ENCODE measurements at regions not wholly inside any gene's neighbourhood (a gene's known extent, or its start where the extent isn't known, plus 50 kb on each side); places are given as distances from the start of the nearest gene placed in this dataset.
"Not testable (repeated sequence)": the region's sequence is repeated elsewhere in the genome, so short reads cannot be mapped to it uniquely, and the experiment has no call there.

DNA sequence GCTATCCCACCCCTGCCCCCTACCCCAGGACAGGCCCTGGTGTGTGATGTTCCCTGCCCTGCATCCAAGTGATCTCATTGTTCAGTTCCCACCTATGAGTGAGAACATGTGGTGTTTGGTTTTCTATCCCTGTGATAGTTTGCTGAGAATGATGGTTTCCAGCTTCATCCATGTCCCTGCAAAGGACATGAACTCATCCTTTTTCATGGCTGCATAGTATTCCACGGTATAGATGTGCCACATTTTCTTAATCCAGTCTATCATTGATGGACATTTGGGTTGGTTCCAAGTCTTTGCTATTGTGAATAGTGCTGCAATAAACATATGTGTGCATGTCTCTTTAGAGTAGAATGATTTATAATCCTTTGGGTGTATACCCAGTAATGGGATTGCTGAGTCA lies 326.9 kb upstream of the SPAG17 start:
- H3K27me3 Mint-ChIP-seq; H3K4me3 Mint-ChIP-seq; H3K36me3 Mint-ChIP-seq (ENCODE audit: insufficient read depth); H3K27ac Mint-ChIP-seq (ENCODE audit: low read depth); ATAC-seq (replicated peaks; ENCODE audit: extremely low read depth, poor library complexity, severe bottlenecking); DNase-seq (ENCODE audit: low spot score in 2 of 2); H3K4me1 Mint-ChIP-seq: not testable (repeated sequence)
- H3K9me3 Mint-ChIP-seq: peaks cover 15% of the 10 kb centered on the region

DNA sequence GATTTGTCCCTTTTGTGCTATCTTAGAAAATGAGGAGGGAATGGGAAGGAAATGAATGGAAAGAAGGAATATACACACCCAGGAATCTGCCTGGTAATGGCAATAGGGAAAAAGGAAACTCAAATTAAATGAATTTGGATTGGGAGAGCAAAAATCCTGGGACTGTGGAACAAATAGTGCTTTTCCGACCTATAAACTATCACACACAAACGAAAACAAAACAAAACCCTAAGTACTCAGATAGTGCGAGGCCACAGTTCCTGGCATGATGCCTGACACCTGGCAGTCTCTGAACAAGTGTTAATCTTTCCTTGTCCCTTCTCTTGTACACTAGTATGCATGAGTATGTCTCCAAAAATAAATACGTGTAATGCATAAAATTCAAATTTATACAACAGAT lies 319.8 kb upstream of the SPAG17 start:
- ATAC-seq (replicated peaks; ENCODE audit: extremely low read depth, poor library complexity, severe bottlenecking) (no peak), DNase-seq (ENCODE audit: low spot score in 2 of 2) (no peak)
- Mint-ChIP-seq H3K27me3 (no peaks in the 10 kb centered on the region), H3K9me3 (peaks cover 10% of the 10 kb centered on the region), H3K27ac (ENCODE audit: low read depth) (no peak overlapping the region), H3K36me3 (ENCODE audit: insufficient read depth) (no peaks in the 10 kb centered on the region), H3K4me1 (no peaks in the 10 kb centered on the region), H3K4me3 (no peak overlapping the region)

DNA sequence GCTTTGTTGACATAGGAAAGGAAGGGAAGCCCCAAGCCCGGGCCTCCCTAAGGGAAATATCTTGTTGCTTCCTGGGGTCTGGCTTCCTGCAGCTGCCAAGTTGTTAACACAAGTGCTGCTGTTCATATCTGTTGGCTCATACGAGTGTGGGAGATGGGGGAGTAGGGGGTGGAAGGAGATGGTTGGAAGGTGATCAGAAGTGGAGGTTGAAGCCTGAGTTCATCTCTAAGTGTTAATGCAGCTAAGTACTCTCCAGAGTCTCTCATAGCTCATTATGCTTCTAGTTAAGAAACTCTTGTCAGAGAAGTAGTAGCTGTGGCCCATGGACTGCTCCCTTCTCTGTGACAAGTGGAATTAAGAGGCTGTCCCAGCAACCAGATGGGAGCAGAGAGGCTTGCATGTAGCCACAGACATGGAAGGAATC lies 319.2 kb upstream of the SPAG17 start:
- no peak overlapping the region for H3K27ac Mint-ChIP-seq (ENCODE audit: low read depth)
- H3K27me3 Mint-ChIP-seq: no peaks in the 10 kb centered on the region
- ATAC-seq (replicated peaks; ENCODE audit: extremely low read depth, poor library complexity, severe bottlenecking) (no peak), DNase-seq (ENCODE audit: low spot score in 2 of 2) (no peak)
- H3K4me1 Mint-ChIP-seq: no peaks in the 10 kb centered on the region
- no peak overlapping the region for H3K4me3 Mint-ChIP-seq
- H3K36me3 Mint-ChIP-seq (ENCODE audit: insufficient read depth): no peaks in the 10 kb centered on the region
- H3K9me3 Mint-ChIP-seq: peaks cover 10% of the 10 kb centered on the region

DNA sequence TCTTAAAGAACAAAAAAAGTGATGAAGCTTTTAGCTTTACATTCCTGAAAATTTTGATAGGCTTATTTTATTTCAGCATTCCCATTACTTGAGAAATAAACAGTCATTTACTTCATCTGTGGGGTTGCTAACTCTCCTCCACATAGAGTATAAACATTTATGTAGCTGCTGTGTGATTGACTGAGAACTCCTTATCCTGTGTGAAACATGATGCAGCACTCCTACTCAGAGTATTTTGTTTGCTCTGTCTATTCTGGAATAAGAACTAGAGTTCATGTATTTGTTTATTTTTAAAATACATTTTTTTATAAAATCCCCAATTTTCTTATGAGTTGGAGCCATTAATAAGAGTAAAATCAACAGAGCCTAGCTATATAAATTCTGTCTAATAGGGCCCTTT lies 318.7 kb upstream of the SPAG17 start:
- ATAC-seq (replicated peaks; ENCODE audit: extremely low read depth, poor library complexity, severe bottlenecking) (no peak), DNase-seq (ENCODE audit: low spot score in 2 of 2) (no peak)
- Mint-ChIP-seq H3K27ac (ENCODE audit: low read depth) (no peak overlapping the region), H3K27me3 (no peaks in the 10 kb centered on the region), H3K9me3 (peaks cover 10% of the 10 kb centered on the region), H3K4me3 (no peak overlapping the region), H3K36me3 (ENCODE audit: insufficient read depth) (no peaks in the 10 kb centered on the region), H3K4me1 (no peaks in the 10 kb centered on the region)

DNA sequence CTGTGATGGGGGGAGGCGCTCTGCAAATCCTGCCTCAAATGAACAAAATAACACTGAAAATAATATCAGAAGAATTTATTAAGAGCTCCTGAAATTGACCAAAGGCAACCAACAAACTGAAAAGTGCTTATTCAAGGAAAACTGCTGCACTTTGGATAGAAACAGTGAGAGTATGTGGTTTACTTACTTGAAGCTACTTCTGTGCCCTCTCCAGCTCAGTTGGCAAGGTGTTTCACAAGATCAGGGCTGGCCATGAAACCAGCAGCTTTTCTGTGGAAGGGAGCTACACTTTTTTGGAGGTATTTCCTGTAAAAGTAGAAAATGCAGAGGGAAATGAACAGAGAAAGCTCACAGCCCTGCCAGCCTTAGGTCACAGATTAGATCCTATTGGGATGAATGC lies 310.0 kb upstream of the SPAG17 start:
- H3K9me3 Mint-ChIP-seq: no peaks in the 10 kb centered on the region
- H3K4me3 Mint-ChIP-seq: no peak overlapping the region
- DNase-seq (ENCODE audit: low spot score in 2 of 2) (no peak), ATAC-seq (replicated peaks; ENCODE audit: extremely low read depth, poor library complexity, severe bottlenecking) (no peak)
- no peaks in the 10 kb centered on the region for H3K36me3 Mint-ChIP-seq (ENCODE audit: insufficient read depth)
- H3K27me3 Mint-ChIP-seq: no peaks in the 10 kb centered on the region
- H3K27ac Mint-ChIP-seq (ENCODE audit: low read depth): no peak overlapping the region
- H3K4me1 Mint-ChIP-seq: no peaks in the 10 kb centered on the region

DNA sequence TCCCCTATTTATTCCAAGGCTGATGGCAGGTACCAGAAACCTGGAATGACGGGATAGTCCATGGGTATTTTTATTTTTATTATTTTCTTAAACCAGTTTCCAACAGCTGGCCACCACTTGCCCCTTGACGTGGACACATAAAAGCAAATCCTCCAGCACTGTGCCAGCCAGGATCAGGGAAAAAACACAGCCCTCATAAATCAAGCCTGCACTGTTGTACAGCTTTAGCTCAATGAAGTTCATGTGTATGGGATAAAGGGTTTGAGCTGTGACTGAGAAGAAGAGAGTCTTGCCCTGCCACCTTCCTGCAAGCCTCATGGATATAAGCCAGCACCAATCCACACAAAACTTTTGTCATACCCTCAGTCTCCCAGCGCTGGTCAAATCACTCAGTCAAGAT lies 303.8 kb upstream of the SPAG17 start:
- no peaks in the 10 kb centered on the region for H3K27me3 Mint-ChIP-seq
- peaks cover 12% of the 10 kb centered on the region for H3K9me3 Mint-ChIP-seq
- H3K27ac Mint-ChIP-seq (ENCODE audit: low read depth): no peak overlapping the region
- ATAC-seq (replicated peaks; ENCODE audit: extremely low read depth, poor library complexity, severe bottlenecking) (no peak), DNase-seq (ENCODE audit: low spot score in 2 of 2) (no peak)
- H3K4me3 Mint-ChIP-seq: no peak overlapping the region
- no peaks in the 10 kb centered on the region for H3K4me1 Mint-ChIP-seq
- no peaks in the 10 kb centered on the region for H3K36me3 Mint-ChIP-seq (ENCODE audit: insufficient read depth)

DNA sequence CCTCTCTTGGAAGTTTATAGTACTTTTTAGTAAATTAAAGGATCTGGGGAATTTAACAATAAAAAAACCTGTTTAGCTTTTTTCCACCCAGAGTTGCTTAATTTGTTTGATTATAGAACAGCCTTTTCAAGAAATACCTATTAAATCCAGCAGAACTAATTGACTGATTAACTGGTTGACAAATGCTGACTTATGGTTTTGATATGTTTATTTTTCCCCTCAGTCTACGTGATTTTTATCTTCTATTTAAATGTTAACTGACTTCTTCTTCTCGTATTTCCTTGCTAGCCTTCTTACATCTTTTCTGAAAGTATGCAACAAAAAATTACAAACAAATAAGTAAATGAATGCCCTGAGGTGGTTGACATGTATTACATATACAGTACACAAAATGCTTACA lies 302.9 kb upstream of the SPAG17 start:
- Mint-ChIP-seq H3K4me1 (no peaks in the 10 kb centered on the region), H3K27ac (ENCODE audit: low read depth) (no peak overlapping the region), H3K27me3 (no peaks in the 10 kb centered on the region), H3K36me3 (ENCODE audit: insufficient read depth) (no peaks in the 10 kb centered on the region), H3K9me3 (peaks cover 14% of the 10 kb centered on the region), H3K4me3 (no peak overlapping the region)
- DNase-seq (ENCODE audit: low spot score in 2 of 2): no peak
- no peak for ATAC-seq (replicated peaks; ENCODE audit: extremely low read depth, poor library complexity, severe bottlenecking)

DNA sequence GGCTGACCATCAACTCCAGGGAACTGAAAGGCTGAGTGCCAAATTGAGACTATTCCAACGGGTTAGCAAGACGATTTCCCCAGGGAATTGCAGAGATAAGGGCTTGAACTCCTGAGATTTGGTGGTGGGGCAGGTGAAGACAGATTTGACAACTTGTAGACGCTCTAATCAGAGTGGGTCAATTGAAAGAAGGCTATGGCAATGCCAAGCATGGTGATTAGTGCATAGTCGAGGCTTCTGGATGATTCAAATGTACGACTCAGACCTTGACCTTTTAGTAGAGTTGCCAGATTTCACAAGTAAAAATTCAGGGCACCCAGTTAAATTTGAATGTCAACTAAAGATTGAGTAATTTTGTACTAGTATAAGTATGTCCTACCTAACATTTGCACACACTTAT lies 302.1 kb upstream of the SPAG17 start:
- H3K27ac Mint-ChIP-seq (ENCODE audit: low read depth): no peak overlapping the region
- no peak for ATAC-seq (replicated peaks; ENCODE audit: extremely low read depth, poor library complexity, severe bottlenecking)
- no peaks in the 10 kb centered on the region for H3K36me3 Mint-ChIP-seq (ENCODE audit: insufficient read depth)
- peaks cover 20% of the 10 kb centered on the region for H3K9me3 Mint-ChIP-seq
- no peaks in the 10 kb centered on the region for H3K27me3 Mint-ChIP-seq
- H3K4me3 Mint-ChIP-seq: no peak overlapping the region
- no peak for DNase-seq (ENCODE audit: low spot score in 2 of 2)
- H3K4me1 Mint-ChIP-seq: no peaks in the 10 kb centered on the region

DNA sequence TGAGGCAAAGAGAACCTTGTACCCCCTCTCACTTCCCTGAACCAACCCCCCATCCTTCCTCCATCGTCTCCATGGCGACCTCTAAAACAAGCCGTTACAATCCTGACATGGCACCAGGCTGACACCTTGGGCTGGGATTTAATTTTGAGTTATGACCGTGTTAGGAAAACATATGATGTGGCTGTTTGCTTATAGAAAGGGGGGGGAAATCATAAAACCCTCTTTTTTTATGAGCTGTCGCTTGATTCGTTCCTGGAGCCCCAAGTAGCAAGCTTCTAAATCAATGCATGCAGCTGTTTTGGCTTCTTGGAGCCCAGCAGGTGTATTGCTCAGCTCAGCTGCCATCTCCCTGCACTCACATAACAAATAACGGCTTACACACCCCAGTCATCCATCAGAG lies 301.2 kb upstream of the SPAG17 start:
- H3K4me3 Mint-ChIP-seq: no peak overlapping the region
- no peak for ATAC-seq (replicated peaks; ENCODE audit: extremely low read depth, poor library complexity, severe bottlenecking)
- no peaks in the 10 kb centered on the region for H3K4me1 Mint-ChIP-seq
- no peaks in the 10 kb centered on the region for H3K27me3 Mint-ChIP-seq
- no peak overlapping the region for H3K27ac Mint-ChIP-seq (ENCODE audit: low read depth)
- DNase-seq (ENCODE audit: low spot score in 2 of 2): no peak
- peaks cover 24% of the 10 kb centered on the region for H3K9me3 Mint-ChIP-seq
- H3K36me3 Mint-ChIP-seq (ENCODE audit: insufficient read depth): no peaks in the 10 kb centered on the region

DNA sequence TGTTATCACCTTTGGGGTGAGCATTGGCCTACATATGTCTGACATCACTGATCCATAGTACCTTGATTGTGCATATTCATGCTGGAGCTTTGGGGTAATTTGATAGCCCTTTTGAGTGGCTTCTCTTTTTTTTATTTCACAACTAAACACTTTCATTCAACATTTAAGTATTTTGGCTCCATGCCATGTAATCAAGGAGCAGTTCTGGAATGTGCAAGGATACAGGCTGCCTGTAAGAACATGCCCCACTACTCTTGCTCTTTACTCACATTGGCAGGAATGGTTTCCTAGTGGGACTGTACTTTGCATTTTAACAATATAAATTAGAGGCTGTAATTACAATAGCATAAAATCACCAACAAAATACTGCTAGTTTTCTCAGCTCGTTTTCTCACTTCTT lies 300.7 kb upstream of the SPAG17 start:
- H3K9me3 Mint-ChIP-seq: peaks cover 24% of the 10 kb centered on the region
- no peak overlapping the region for H3K27ac Mint-ChIP-seq (ENCODE audit: low read depth)
- DNase-seq (ENCODE audit: low spot score in 2 of 2) (no peak), ATAC-seq (replicated peaks; ENCODE audit: extremely low read depth, poor library complexity, severe bottlenecking) (no peak)
- no peak overlapping the region for H3K4me3 Mint-ChIP-seq
- no peaks in the 10 kb centered on the region for H3K27me3 Mint-ChIP-seq
- no peaks in the 10 kb centered on the region for H3K36me3 Mint-ChIP-seq (ENCODE audit: insufficient read depth)
- H3K4me1 Mint-ChIP-seq: no peaks in the 10 kb centered on the region

DNA sequence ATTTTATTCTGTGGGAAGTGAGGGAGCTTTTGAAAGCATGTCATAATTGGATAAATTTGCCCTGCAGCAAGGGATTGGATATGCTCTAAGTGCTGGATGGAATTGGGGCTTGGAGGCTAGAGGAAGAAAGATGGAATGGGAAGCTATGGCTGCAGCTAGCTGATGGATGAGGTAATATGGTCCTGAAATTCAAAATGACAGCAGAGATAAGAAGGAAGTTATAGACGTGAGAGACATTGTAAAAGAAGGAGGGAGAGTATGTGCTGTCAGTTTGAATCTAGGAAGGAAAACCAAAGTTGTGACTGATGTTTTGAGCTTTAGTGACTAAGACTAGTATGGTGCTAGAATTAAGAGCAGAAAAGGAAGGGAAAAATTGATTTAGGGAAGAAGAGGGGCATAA lies 299.9 kb upstream of the SPAG17 start:
- no peaks in the 10 kb centered on the region for H3K27me3 Mint-ChIP-seq
- H3K9me3 Mint-ChIP-seq: peaks cover 24% of the 10 kb centered on the region
- ATAC-seq (replicated peaks; ENCODE audit: extremely low read depth, poor library complexity, severe bottlenecking) (no peak), DNase-seq (ENCODE audit: low spot score in 2 of 2) (no peak)
- no peaks in the 10 kb centered on the region for H3K4me1 Mint-ChIP-seq
- no peak overlapping the region for H3K4me3 Mint-ChIP-seq
- peaks cover 1% of the 10 kb centered on the region for H3K36me3 Mint-ChIP-seq (ENCODE audit: insufficient read depth)
- H3K27ac Mint-ChIP-seq (ENCODE audit: low read depth): no peak overlapping the region

DNA sequence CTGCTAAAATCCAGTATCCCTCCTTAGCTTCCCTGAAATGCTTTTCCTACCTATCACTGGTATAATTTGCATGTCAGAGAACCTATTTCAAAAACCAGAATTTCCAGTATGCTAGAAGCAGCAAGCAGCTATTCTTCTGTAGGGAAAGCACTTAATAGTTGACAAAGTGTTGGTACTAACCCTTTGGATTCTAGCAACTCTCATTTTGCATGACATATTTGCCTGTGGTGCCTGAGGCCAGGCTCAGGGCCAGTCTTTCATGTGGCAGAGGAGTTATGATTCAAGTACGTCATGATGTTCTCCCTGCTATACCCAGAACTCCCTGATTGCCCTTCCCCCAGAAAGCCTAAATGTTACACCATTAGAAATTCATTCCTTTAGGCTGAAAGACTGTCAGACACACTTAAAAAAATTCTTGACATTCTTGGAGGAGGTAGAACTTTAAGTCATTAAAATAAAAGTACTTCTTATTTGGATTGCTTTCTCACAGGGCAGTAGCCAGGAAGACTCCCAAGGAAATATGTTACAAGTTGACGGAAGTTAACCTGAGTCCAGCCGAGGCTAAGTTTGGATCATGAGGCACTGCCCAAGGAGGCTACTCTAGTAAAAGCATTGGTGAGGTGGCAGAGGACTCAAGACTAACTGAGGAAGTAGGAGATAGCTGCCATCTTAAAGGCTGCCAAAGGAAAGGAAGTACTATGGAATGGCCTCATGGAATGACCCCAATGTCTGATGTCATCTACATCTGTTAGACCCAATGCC lies 298.4 kb upstream of the SPAG17 start:
- H3K27ac Mint-ChIP-seq (ENCODE audit: low read depth): no peak overlapping the region
- no peaks in the 10 kb centered on the region for H3K27me3 Mint-ChIP-seq
- H3K4me1 Mint-ChIP-seq: no peaks in the 10 kb centered on the region
- no peak for DNase-seq (ENCODE audit: low spot score in 2 of 2)
- H3K36me3 Mint-ChIP-seq (ENCODE audit: insufficient read depth): peaks cover 1% of the 10 kb centered on the region
- no peak overlapping the region for H3K4me3 Mint-ChIP-seq
- no peak for ATAC-seq (replicated peaks; ENCODE audit: extremely low read depth, poor library complexity, severe bottlenecking)
- H3K9me3 Mint-ChIP-seq: peaks cover 24% of the 10 kb centered on the region

DNA sequence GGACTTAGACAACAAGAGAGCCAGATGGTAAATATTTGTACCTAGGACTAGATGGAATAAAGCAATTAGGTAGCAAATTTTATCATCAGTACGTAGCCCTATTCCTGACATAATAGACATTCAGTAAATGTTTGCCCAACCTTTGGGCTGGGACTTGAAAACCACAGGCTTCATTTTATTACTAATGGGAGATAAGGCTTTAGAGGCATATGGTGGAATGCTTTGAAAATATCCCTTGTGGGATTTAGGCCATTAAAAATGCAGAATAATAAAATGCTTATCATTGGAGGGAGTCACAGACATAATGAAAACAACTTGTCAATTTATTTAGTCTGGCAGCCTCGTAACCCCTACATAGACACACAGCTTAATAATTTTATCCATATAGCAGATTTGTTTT lies 296.1 kb upstream of the SPAG17 start:
- no peak overlapping the region for H3K27ac Mint-ChIP-seq (ENCODE audit: low read depth)
- DNase-seq (ENCODE audit: low spot score in 2 of 2) (no peak), ATAC-seq (replicated peaks; ENCODE audit: extremely low read depth, poor library complexity, severe bottlenecking) (no peak)
- H3K27me3 Mint-ChIP-seq: no peaks in the 10 kb centered on the region
- H3K36me3 Mint-ChIP-seq (ENCODE audit: insufficient read depth): peaks cover 1% of the 10 kb centered on the region
- H3K9me3 Mint-ChIP-seq: peaks cover 30% of the 10 kb centered on the region
- H3K4me3 Mint-ChIP-seq: no peak overlapping the region
- no peaks in the 10 kb centered on the region for H3K4me1 Mint-ChIP-seq

Data from central memory CD8-positive, alpha-beta T cell (primary cell).